ENCODE measurements at regions not wholly inside any gene's neighbourhood (a gene's known extent, or its start where the extent isn't known, plus 50 kb on each side); places are given as distances from the start of the nearest gene placed in this dataset.
A peak's percentile ranks its signal among the peaks of the same experiment; 100 is the strongest.
"Not testable (repeated sequence)": the region's sequence is repeated elsewhere in the genome, so short reads cannot be mapped to it uniquely, and the experiment has no call there.

DNA sequence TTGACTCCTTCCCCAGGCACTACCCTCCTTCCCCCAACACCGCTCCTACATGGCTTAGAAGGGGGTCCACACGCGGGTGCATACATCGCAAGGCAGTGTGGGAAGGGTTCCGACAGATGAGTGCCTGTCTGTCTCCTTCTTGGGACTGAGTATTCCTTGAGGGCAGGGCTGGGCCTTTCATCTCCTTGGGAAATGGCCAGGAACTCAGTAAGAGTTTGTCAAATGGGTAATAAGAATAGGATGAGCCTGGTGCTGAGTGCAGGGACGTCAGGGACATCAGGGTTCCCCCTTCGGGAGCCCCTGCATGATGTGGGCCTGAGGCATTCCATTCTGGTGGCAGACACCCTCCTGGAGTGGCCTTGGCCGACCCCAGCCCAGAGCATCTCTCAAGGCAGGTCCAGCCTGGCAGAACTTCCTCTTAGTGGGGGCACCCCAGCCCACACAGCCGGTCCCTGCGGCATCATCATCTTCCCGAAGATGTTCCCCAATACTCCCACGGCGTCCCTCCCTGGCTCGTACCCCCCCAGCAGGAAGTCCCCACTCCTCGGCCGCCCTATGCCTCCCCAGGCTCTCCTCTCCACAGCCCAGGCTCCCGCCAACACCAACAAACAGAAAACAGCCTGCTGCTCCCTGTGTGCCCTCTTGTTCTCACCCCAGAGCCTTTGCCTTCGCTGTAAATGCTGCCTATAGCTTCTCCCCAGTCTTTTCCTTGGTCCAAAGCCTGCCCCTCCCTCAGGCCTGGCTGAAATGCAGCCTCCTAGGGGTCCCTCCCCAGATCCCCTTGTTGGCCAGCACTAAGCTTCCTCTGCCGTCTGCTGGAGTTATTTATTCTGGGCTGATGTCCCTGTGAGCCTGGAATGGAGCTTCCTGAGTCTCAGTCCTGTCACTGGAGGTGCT lies 67.5 kb upstream of the LCTL start:
- intact Hi-C loops (cut with DNase I), result no loop called here
- no peak for DNase-seq (ENCODE audit: low spot score)

DNA sequence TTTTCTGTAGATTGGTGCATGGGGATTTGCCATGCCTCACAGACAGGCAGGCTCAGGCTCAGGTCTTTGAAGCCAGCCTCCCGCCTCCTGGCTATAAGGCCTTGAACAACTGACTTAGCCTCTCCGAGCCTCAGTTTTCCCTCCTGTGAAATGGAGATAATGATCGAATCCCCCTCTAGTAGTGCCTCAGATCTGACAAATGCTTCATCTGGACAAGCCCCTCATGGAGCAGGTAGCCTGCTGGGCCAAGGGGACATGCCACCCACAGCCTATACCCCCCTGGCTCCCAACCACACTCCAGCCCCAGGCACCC lies 68.1 kb upstream of the LCTL start:
- no peak for DNase-seq (ENCODE audit: low spot score)
- intact Hi-C loops (cut with DNase I), result no loop called here

DNA sequence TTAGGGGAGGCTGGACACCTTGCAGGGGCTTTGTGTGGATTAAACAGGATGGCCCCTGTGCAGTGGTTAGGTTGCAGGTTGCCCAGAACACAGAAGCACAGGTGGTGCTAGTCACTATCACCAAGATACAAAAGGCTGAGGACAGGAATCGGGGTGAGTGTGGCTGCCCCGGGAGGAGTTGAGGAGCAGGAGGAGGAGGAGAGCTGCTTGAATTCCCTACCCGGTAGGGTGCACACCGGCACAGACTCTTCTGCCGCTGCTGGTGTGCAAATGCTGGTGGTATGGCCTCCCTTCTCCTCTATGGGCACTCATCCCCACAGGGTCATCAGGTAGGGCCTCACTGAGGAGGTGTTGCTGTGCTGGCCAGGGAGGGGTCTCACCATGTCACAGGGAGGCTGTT lies 67.5 kb upstream of the SMAD6 start:
- intact Hi-C loops (cut with DNase I), result no loop called here
- DNase-seq (ENCODE audit: low spot score), result no peak

DNA sequence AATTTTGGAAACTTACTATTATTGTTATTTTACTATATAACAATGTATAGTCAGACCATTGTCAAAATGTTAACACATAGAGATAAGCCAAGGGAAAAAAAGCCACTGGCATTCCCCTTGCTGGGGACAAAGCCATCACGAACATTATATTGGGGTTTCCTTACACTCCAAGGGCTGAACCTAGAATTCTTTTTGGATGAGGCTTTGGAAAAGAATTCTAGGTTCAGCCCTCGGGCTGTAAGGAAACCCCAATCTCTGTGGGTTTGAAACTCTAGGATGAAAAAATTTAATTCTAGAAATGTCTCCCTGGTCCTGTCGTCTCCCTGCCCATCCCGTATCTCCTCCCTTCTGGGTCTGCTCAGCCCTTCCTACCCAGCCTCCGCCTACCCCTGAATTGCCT lies 67.0 kb upstream of the SMAD6 start:
- intact Hi-C loops (cut with DNase I), result no loop called here
- DNase-seq (ENCODE audit: low spot score), result no peak

DNA sequence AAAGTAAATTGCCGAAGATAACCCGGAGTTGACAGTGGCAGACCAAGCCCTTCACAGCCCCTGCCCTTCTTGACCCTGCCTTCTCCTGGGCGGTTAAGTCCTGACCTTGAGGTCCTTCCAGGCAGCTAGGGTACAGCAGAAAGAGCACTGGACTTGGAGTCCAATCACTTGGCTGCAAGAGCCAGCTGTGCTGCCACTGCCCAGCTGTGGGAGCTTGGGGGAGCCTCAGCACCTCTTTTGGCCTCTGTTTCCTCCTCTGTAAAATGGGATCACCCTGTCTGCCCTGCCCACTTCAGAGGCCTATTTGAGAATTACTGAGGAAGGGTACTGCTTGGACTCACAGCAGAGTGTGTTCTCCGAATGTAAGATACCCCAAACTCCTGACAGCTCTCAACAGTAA lies 66.2 kb upstream of the SMAD6 start:
- intact Hi-C loops (cut with DNase I), result no loop called here
- DNase-seq (ENCODE audit: low spot score), result no peak

DNA sequence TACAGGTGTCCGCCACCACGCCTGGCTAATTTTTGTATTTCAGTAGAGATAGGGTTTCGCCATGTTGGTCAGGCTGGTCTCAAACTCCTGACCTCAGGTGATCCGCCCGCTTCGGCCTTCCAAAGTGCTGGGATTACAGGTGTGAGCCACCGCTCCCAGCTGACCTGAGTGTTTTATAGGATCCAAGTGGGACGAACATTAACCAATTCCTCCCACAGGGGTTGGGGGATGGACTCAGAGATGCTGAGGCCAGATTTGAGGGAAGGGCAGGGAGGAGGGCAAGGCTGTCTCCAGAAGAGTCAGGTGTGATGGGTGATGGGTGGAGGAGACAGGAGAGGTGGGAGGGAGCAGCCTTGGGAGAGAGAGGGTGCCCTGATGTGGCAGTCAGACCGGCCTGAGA lies 65.0 kb upstream of the SMAD6 start:
- DNase-seq (ENCODE audit: low spot score); intact Hi-C loops (cut with DNase I): not testable (repeated sequence)

DNA sequence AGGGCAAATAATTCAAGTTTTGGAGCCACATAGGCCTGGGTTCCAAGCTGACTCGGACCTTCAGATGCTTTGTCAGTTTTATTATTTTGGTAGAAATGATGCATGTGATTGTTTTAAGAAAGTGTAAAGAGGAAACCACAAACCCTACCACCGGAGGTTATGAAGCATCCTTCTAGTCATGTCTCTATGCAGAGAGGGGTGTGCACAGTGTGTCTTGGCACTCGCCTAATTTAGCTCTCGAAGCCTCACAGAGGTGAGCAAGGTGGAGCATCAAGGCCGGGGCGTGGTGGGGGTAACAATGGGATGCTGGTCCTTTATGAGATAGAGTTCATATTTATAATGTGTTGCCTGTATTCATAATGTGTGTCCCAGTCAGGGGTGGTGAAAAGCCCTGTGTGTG lies 63.7 kb upstream of the SMAD6 start:
- intact Hi-C loops (cut with DNase I), result no loop called here
- no peak for DNase-seq (ENCODE audit: low spot score)

DNA sequence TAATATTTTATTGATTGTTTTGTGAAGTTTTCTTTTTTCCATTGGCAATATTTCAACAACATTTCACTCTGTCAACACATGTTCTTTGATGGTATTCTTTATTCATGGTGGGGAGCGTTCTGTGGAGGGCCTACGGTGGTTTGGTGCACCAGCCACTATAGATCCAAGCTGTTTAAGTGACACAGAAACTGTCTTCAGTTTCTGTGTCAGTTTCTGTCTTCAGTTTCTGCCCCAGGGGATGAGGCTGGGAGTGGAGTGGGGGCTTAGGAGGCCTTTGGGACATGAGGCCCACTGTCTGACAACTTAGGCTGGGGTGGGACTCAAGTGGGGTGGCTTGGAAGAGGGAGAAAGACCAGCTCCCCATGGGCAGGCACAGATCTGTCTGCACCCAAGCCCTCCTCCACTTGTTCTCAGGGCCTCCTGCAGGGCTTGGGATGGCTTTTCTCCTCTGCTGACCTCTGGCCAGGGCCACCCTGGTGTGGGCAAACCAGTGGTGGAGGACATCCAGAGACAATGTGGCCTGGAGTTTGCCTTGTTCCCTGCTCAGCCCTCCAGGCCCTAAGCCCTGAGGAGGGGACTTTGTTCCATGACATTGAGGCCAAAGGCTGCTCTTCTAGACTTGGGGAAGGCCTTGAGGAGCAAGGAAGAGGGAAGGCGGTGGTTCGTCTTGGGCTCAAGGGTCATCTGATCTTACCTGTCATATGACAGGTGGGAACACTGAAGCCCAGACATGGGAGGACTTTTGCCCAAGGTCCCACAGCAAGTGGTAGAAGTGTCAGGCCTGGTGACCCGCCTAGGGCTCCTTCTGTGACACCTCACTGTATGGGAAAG lies 60.3 kb upstream of the SMAD6 start:
- DNase-seq (ENCODE audit: low spot score), result no peak

DNA sequence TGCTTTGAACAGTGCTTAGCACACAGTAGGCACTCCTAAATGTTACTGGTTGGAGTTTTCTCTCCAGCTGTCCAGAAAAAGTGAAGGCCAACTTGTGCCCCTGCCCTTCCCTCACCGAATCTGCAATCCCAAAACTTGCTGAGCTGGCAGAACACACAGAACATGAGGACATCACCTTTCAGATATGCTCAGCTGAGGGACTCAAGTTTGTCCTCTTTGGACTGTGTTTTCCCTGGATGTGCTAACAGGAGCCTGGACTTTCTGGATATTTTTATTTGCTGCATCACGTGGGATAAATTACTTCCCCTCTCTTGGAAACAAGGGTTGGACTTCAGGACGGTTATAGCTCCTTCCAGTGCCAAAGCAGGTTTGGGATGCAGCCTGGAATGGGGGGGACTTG lies 59.5 kb upstream of the SMAD6 start:
- intact Hi-C loops (cut with DNase I), result no loop called here
- no peak for DNase-seq (ENCODE audit: low spot score)

More for the DNA sequence above, 60.3 kb upstream of the SMAD6 start:
- intact Hi-C loops (cut with DNase I), result no loop called here

DNA sequence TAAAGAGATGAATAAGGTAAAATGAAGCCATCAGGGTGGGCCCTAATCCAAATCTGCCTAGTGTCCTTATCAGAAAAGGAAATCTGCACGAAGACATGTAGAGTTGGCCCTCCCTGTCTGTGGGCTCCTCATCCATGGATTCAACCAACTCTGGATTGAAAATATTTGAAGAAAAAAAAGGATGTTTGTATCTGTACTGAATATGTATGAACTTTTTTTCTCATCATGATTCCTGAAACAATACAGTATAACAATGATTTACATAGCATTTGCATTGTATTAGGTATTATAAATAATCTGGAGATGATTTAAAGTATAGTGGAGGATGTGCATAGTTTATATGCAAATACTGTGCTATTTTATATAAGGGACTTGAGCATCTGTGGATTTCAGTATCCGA lies 59.0 kb upstream of the SMAD6 start:
- no peak for DNase-seq (ENCODE audit: low spot score)
- intact Hi-C loops (cut with DNase I), result no loop called here

DNA sequence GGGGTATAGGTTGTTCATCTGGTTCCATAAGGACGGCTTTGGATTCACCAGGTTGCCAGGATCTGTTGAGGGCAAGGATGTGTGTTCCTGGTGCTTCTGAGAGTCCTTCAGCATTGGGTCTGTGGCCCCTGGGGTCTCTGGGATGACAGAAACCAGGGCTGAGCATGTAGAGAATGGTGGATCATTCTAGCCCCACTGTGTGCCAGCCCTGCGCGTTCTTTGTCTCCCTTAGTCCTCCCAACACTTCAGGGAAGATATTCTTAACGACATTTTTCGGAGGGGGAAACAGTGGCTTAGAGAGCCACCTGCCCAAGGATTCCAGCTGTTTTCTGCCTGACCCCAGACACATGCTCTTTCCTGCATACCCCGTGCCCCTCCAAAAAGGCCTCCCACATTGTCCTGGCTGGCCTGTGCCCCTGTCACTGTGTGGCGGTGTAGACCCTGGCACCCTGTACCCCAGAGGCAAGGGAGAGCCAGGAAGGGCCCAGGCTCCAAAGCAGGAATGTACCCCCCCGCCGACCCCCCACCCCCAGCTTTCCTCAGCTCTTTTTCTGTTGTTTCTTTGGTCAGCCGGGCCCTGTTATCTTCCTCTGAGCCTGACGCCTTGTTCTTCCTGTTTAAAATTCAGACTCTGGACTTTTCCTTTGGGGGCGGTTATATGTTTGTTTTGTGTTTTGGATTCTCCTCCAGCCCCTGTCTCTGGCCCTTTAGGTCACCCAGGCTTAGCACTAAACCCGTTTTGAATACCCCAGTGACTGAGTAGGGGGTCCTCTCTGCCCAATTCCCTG lies 57.8 kb upstream of the SMAD6 start:
- intact Hi-C loops (cut with DNase I), result no loop called here
- DNase-seq (ENCODE audit: low spot score), result no peak

DNA sequence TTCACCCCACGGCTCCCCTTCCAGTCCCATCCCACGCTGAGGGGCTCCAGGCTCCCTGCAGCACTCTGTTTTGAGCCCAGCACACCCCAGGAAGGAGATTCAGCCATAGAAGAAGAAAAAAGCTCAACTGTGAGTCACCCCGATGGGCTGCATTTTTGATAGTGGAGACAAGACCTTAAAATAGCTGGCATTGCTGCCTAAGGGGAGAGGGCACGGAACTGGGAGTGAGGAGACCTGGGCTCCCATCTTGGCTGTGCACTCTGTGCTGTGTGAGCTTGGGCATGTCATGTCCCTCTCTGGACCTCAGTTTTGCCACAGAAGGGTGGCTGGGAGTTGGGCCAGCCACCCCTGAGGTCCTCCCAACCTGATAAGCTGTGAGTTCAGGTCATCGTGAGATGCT lies 57.2 kb upstream of the SMAD6 start:
- DNase-seq (ENCODE audit: low spot score), result no peak
- intact Hi-C loops (cut with DNase I), result no loop called here

DNA sequence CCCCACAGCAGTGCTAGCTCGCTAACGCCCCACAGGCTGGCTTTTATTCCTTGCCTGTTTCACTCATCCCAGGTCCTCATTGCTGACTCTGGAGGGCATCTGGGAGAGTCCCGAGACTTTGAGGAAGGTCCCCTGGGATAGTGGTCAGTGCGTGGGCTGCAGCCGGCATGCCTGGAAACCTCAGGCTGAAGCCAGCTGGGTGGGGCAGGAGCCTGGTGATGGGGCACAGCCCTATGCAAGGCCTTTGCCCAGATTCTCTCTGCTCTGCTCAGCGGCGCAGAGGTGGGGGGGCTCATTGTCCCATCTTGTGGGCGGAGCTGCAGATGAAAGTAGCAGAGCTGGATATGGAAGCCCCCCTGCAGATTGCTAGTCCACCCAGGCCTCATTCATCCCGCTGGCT lies 55.7 kb upstream of the SMAD6 start:
- no peak for DNase-seq (ENCODE audit: low spot score)
- intact Hi-C loops (cut with DNase I), result no loop called here

DNA sequence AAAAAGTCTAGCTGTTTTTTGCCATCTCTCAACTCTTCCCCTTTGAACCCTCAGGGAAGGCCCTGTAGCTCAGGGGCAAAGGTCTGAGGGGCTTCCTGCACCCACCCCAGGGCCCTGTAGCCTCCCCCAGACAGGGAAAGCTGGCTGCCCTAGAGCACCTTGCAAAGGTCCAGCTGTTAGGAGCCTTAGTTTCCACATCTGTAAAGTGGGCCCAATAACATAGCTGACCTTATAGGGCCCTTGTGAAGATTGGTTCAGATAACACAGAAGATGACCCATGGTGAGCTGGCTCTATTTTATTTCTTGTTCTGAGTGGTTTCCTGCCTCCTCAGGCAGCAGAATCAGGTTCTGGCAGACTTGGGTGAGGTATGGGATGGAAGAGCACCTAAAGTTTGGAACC lies 55.2 kb upstream of the SMAD6 start:
- intact Hi-C loops (cut with DNase I), result no loop called here
- DNase-seq (ENCODE audit: low spot score), result no peak

DNA sequence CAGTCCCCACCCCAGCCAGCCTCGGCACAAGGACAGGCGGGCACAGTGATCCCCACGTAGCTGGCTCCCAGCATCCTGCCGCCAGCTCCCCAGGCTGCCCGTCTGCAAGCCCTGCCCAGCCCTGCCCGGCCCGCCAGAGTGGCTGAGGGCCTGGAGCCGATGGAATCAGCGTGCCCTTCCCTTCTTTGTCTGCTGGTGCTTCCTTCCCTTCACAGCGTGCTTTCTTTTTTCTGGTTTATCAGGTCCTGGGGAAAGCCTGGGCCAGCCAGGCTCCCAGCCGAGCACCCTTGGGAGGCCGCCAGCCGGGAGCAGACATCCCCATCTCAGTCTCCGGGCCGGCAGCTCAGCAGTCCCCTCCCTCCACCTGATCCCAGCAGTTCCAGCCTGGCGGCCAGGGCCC lies 54.7 kb upstream of the SMAD6 start:
- intact Hi-C loops (cut with DNase I), result no loop called here
- DNase-seq (ENCODE audit: low spot score), result no peak

DNA sequence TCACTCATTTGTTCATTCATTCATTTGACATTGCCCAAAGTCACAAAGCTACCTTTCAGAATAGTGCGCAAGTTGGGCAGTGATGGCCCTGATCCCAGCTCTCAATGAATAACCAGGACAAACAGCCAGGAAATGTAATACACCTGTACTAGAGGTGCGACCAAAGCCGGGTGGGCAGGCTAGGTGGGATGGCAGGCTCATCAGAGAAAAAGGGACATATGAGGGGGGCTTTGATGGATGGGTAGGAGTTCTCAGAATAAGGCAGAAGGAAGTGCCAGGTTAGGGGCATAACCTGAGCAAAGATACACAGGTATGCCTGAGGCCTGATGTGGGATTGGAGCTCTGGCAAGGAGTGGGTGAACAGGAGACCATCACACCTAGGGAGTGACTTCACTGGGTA lies 53.4 kb upstream of the SMAD6 start:
- intact Hi-C loops (cut with DNase I), result no loop called here
- no peak for DNase-seq (ENCODE audit: low spot score)

DNA sequence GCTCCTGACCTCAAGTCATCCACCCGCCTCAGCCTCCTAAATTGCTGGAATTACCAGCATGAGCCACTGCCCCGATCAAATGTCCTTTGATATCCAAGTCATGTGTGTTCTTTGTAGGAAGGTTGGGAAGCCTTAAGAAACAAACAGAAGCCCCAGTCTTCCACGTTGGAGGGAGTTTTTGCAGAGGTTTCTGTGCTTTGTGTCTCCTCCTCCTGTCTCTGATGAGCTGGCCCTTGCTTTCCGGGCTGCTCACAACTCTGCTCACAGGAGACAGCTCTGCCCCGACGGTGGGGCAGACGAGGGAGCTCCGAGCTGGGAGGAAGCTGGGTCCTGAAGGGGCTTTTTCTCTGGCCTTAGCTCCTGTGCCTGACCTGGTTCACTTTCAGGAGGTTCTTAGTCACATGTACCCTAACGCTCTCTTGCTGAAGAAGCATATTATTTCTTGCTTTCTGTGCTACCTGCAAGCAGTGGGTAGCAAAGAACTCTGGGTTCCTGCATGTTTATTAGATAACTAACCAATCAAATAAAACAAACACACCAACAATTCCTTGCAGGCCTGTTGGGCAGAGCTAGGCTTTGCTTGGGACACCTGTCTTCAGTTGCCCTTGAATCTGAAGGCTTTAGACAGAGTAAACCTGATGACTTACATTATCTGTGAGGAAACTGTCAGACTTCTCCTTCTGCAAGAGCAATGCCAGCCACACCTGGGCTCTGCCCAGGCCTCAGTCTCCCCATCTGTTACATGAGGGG lies 52.6 kb upstream of the SMAD6 start:
- no peak for DNase-seq (ENCODE audit: low spot score)
- intact Hi-C loops (cut with DNase I), result no loop called here

DNA sequence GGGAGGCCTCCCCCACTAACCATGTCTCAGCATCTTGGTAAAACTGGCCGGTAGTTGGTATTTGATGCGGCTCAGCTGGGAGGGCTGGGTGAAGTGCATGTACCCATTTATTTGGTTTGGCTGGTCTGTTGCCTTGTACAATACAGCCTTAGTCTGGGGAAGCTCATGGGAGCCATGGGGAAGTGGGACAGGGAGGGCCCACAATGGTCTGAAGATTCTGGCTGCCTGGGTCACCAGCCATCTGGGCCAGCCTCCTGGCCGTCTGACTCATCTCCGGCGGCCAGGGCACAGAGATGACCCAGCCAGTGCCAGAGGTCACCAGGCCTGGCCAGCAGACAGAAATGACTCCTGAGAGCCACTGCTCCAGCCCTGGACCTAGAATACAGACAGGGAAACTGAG lies 51.6 kb upstream of the SMAD6 start:
- intact Hi-C loops (cut with DNase I), result no loop called here
- DNase-seq (ENCODE audit: low spot score), result peak; percentile 93

DNA sequence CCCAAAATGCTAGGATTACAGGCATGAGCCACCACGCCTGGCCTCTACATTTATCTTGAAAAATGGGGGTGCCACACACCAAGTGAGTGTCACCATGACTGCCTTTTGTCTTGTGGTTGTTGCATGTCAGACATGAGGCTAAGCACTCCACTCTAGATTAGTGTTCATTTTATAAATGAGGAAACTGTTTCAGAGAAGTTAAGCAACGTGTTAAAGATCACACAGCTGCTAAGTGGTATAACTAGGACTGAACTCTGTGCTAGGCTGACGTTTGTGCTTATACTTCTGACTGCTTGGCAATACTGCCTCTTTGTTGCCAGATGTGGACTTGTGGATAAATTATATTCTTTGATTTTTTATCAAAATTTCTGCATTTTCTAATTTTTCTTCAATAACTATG lies 50.8 kb upstream of the SMAD6 start:
- DNase-seq (ENCODE audit: low spot score), result no peak
- intact Hi-C loops (cut with DNase I), result no loop called here

Measured in posterior vena cava (tissue), 2 donors.